Omental fat pad (tissue), 3 donors: ENCODE measurements at regions not wholly inside any gene's neighbourhood (a gene's known extent, or its start where the extent isn't known, plus 50 kb on each side); places are given as distances from the start of the nearest gene placed in this dataset.

ENCODE experiments used
- ATAC-seq: fragments of 150-250 bp; one replicate; pipeline ENCODE4 v1.9.1; 2016; ENCODE audit warnings: mild to moderate bottlenecking, moderate library complexity; ENCODE audit not compliant: low FRiP score
- DNase-seq: peaks from one replicate; pipeline ENCODE4 v3.0.0-alpha.2; 2019; ENCODE audit warnings: low spot score
- CTCF ChIP-seq, 3 donors: fragments of 450-650 bp; IDR thresholded peaks; one replicate each; pipeline ENCODE4 v1.5.1; 2016 to 2017; ENCODE audit warnings: antibody characterized with exemption in 3 of 3, mild to moderate bottlenecking in 3 of 3, moderate library complexity in 2 of 3

GRCh38 chr12:126347421-126347820 is 1282.2 kb downstream of the AACS start:
- DNase-seq, result no peak
- TF ChIP-seq CTCF (IDR thresholded peaks at IDR 0.05), result no peak

GRCh38 chr12:126349383-126349782 is 1284.1 kb downstream of the AACS start:
- ATAC-seq (no peak), DNase-seq (no peak)
- no peak for TF ChIP-seq CTCF (IDR thresholded peaks at IDR 0.05)

More at GRCh38 chr12:126347421-126347820, 1282.2 kb downstream of the AACS start:
- no peak for ATAC-seq

- TF ChIP-seq CTCF (IDR thresholded peaks at IDR 0.05), result no peak
- ATAC-seq, result no peak
- no peak for DNase-seq
Measured at GRCh38 chr12:126353604-126354003, 1288.4 kb downstream of the AACS start.

GRCh38 chr12:126354633-126355032 is 1289.4 kb downstream of the AACS start:
- TF ChIP-seq CTCF (IDR thresholded peaks at IDR 0.05), result no peak
- DNase-seq, result no peak
- ATAC-seq, result no peak

GRCh38 chr12:126355346-126355745 is 1290.1 kb downstream of the AACS start:
- no peak for DNase-seq
- no peak for TF ChIP-seq CTCF (IDR thresholded peaks at IDR 0.05)
- no peak for ATAC-seq

GRCh38 chr12:126358806-126359205 is 1293.6 kb downstream of the AACS start:
- ATAC-seq (no peak), DNase-seq (no peak)

More at GRCh38 chr12:126358806-126359205, 1293.6 kb downstream of the AACS start:
- no peak for TF ChIP-seq CTCF (IDR thresholded peaks at IDR 0.05)
